ENCODE measurements at regions not wholly inside any gene's neighbourhood (a gene's known extent, or its start where the extent isn't known, plus 50 kb on each side); places are given as distances from the start of the nearest gene placed in this dataset.
A peak's percentile ranks its signal among the peaks of the same experiment; 100 is the strongest.
"Not testable (repeated sequence)": the region's sequence is repeated elsewhere in the genome, so short reads cannot be mapped to it uniquely, and the experiment has no call there.

DNA sequence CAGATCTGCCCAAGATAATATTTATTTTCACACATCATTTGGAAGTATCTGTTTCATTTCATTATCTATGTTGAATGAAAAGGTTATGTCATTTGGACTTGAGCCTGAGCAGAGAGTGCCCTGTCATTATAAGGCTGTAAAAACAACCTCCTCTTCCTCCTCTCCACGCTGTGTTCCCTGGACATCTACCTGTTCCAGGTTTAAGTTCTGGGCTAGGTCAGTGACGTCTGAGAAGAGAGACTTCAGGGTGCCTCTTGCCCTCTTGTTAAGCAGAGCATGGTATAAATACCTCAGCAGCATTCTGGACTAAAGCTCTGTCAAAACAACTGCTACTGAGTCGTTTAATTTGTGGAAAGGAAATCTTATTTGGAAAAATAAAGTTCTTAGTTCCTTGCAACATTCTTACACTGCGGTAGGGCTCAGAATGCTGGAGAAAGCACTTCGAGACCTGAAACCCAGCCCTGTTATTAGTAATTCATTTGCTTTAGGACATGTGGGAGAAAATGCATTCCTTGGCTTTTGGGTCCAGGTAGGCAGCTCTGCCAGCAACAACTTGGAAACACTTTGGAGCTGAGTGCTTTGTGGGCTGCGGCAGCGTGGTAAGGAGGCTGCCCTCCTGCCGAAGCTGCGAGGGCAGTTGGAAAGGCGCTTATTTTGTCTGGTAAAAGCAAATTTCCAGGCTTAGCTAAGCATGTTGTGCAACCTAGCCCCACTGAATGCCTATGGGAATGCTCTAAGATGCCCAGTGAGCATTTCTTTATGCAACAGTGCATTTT lies 91.8 kb upstream of the NEDD4L start:
- no peak for DNase-seq

GRCh38 chr18:57951117-57951796 lies 92.8 kb upstream of the NEDD4L start:
- no peak for DNase-seq

DNA sequence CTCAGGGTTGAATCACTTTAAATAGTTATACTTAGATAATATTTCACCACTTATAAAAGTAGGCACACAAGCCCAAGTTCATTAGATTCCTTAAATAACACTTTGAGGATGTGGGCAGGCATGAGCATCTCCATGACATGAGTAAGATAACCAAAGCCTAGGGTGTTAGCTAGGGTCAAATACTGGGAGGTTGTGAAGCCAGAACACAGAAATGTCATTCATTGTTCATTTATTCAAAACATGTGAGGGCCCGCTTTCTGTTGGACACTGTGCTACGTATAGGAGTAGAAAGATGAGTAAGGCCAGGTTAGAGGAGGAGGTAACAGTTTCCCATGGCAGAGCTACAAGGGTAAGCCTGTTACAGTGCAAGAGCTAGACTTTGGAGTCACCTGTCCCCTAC lies 93.5 kb upstream of the NEDD4L start:
- DNase-seq: no peak

DNA sequence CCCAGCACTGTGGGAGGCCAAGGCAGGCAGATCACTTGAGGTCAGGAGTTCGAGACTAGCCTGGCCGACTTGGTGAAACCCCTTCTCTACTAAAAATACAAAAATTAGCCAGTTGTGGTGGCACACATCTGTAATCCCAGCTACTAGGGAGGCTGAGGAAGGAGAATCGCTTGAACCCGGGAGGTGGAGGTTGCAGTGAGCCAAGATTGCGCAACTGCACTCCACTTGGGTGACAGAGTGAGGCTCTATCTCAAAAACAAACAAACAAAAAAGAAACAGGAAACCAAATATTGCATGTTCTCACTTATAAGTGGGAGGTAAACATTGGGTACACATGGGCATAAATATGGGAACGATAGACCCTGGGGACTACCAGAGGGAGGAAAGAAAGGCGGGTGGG lies 94.7 kb upstream of the NEDD4L start:
- not testable (repeated sequence) for DNase-seq

GRCh38 chr18:57947117-57947516 lies 96.9 kb upstream of the NEDD4L start:
- no peak for DNase-seq

- DNase-seq: no peak
Observed at GRCh38 chr18:57943723-57944122, 100.3 kb upstream of the NEDD4L start.

DNA sequence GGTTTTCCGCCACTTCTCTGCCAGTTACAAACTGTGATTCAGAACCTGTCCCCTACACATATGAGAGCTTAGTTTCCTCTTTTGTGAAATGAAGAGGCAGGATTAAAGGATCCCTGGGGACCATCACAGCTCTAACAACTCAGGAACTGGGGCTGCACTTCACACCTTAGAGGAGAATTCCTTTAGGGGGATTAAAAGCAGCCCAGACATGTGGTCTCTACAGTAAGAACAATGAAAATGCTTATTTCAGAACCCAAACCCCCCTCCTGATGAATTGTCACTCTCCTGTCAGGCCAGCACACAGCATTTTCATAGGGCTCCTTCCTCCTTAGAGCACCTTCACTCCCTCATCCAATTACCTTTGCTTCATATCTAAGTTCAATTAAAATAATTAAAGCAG lies 101.5 kb upstream of the NEDD4L start:
- no peak for DNase-seq

DNA sequence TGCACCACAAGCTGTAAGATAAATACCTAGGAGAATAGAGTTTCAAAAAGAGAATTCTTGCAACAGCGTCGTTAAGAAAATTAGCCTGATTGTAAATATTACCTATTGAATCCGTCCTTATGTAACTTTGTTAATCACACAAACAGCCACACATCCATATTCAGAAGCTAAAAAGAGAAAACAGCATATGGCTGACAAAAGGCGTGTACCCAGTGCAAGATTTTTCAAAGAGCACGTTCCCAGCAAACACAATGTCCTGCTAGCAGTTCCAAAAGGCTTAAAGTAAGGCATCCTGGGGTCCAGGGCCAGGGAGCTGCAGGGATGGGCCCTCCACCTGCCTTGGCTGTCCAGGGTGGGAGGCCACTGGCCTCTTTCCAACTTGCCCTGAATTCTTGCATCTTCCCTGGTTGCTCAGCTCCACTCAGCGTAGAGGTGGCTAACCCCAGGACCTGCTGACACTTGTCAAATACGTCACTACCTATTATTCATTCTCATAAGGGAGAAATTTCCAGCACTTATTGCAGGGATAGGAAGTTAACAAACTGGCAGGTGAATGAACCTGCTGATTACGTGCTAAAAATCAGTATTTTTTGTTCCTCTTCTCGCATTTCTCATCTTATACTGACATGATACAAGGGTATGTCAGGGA lies 102.1 kb upstream of the NEDD4L start:
- no peak for DNase-seq

DNA sequence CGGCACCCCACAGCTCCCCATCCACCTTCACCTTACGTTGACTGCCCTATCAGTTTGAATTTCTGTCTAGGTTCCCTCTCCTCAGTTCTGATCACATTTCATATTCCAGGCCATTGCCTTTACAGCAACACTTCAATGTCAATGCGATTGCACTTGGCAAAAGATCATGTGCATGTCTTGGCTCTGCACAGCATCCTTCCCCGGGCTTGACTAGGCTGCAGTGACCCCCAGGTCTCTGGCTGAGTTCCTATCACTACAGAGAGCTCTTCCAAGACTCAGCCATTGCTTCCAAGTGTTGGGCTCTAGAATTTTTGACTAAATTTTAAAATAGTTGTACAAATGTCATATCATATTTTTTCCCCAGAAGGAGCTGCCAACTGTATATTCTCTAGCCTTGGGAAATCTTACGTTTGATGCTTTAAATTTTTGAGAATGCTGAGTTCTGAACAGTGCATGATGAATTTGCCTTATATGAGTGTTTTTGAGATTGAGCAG lies 103.8 kb upstream of the NEDD4L start:
- no peak for DNase-seq

DNA sequence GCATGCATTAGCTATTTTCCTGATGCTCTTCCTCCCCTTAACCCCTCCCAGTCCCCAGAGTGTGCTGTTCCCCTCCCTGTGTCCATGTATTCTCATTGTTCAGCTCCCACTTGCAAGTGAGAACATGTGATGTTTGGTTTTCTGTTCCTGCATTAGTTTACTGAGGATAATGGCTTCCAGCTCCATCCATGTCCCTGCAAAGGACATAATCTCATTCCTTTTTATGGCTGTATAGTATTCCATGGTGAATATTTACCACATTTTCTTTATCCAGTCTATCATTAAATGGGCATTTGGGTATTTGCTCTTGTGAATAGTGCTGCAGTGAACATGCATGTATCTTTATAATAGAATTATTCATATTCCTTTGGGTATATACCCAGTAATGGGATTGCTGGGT lies 109.7 kb upstream of the NEDD4L start:
- DNase-seq: not testable (repeated sequence)

- DNase-seq: no peak
Observed at GRCh38 chr18:57931038-57931437, 113.0 kb upstream of the NEDD4L start.

DNA sequence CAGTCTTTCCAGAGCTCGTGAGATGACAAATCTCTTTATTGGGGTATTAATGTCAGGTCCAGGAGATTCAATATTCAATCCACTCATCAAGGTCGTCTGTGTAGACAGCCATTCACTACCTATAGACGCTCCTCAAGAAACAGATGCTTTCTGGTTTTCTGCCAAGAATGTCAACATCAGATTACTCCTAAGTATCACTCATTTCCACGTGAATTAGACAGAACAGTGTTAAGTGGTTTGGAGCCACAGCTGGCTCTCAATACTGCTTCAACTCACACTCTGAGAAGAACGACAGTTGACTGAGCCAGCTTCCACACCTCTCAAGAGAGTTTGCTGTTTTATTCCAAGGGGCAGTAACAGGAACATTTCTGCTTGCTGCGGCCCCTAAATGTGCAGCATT lies 113.5 kb upstream of the NEDD4L start:
- peak; percentile 56 for DNase-seq

DNA sequence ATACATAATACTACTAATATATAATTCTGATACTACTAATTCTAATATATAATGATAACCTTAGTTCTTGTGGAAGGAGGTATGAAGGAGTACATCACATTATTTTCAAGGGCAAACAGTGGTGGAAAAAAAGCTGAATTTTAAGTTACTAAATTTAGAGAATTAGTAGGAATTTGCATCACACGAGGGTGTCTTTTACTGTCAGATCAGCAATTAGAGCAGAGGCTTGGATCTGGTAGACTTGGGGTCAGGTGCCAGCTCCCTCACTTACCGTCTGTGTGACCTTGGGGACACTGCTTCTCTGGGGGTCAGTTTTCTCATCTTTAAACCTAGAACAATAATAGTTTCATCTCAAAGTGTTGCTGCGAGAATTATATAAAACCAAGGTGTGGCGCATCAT lies 114.1 kb upstream of the NEDD4L start:
- DNase-seq: no peak

GRCh38 chr18:57928466-57928865 lies 115.6 kb upstream of the NEDD4L start:
- DNase-seq: no peak

DNA sequence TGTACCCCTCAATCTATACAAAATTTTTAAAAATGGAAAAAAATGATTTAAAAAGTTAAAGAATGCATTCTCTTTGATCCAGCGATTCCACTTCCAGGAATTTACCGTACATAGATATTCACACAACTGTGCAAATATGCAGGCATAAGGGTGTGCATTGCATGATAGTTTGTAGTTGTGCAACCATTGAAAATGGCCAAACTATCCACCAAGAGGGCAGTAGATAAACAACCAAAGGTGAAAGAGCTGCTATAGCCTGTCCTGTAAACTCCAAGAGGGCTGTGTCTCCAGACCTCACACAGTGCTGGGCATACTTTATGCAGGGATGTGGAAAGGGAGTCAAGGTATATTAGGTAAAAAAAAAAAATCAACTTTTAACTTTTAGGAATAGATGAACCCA lies 116.5 kb upstream of the NEDD4L start:
- no peak for DNase-seq

DNA sequence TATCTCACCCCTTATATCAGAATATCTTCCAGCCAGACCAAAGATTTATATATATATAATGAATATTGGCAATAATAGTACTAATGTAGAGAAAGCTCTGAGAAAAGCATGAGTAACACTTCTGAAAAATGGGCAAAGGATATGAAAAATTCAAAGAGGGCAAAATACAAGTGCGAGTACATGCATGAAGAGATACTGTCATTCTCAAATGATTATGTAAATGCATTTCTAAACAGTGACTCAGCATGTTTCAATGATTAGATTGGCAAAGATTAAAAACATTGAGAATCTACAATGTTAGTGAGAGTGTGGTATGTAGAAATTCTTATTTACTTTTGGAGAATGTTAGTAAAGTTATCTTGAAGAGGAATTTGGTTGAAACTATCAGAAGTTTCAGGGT lies 118.3 kb upstream of the NEDD4L start:
- no peak for DNase-seq

DNA sequence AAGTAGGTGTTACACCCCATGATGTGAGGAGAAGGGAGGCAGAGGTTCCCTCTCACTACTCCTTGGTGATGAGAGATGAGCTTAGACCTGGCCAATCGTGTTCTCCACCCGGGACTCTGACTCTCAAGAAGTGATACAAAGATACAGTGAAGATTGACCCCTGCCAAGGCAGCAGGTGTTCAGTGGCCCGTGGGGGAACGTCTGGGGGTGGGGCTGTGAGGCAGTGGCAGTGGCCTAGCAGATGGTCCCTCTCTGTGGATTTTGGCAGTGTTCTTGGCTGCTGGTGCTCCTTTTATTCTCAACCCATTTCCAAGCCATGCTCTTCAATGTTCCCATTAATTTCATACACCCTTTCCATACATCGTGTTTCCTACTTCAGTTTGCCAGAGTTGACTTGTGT lies 120.4 kb upstream of the NEDD4L start:
- no peak for DNase-seq

DNA sequence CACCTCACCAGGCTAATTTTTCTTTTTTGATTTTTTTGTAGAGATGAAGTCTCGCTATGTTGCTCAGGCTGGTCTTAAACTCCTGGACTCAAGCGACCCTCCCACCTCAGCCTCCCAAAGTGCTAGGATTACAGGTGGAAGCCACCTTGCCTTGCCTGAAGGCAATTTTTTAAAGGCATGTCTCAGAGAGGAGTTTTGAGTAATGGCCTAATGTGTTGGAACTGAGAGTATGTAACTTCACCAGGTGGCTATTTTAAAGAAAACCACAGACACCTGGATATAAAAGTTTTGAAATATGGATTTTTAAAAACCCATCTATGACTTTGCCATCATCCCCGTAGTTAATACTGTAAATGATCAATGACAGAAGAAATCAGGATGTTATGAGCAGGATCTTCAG lies 119.8 kb upstream of the ATP8B1 start:
- no peak for DNase-seq

DNA sequence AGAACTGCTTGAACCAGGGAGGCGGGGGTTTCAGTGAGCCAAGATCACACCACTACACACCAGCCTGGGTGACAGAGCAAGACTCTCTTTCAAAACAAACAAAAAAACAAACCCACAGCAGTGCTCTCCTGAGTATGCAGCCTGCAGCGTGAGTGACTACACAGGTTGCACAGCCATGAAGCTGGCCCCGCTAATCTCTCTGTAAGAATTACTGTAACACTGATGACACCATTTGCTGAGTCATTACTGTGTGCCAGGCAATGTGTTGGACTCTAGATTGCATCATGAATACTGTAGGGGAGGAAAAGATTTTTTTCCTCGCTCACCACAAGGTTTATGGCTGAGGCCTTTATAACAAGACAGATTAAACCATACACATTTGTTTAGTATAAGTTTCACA lies 118.6 kb upstream of the ATP8B1 start:
- DNase-seq: no peak

DNA sequence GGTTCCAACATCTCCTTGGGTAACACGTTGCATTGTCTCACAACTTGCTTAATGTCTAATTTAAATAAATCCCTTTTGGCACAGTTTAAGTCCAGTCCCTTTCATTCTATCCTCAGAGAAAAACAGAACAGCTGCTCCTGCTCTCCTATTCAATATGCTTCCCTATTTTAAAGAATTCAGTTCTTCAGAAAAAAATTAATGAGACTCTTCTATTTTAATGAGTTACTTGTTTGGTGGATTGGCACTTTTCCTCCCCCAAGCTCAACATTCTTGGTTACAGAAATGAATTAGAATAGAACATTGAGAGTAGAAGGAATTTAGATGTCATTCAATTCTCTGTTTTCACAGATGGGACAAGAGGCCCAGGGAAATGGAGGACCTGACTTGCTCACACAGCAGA lies 116.9 kb upstream of the ATP8B1 start:
- DNase-seq: no peak

GRCh38 chr18:57918601-57919000 lies 115.5 kb upstream of the ATP8B1 start:
- DNase-seq: no peak

DNA sequence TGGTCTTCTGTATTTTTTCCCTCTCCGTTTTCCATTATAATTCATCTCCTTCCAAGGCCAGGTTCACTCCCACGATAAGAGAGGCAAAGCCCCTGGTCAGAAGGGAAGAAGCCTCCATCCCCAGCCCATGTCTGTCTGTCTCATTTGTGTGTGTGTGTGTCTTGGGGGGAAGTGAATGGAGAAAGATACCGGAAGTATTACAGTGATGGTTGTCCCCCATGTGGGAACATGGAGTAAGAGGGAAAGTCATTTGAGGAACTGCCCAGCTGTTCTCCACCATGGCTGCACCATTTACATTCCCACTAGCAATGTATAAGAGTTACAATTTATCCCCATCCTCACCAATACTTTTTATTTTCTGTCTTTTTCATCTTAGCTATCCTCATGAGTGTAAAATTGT lies 113.6 kb upstream of the ATP8B1 start:
- no peak for DNase-seq

GRCh38 chr18:57915865-57916582 lies 112.9 kb upstream of the ATP8B1 start:
- no peak for DNase-seq
